ENCODE measurements at regions not wholly inside any gene's neighbourhood (a gene's known extent, or its start where the extent isn't known, plus 50 kb on each side); places are given as distances from the start of the nearest gene placed in this dataset.
"Not testable (repeated sequence)": the region's sequence is repeated elsewhere in the genome, so short reads cannot be mapped to it uniquely, and the experiment has no call there.

- no peak for TF ChIP-seq ZNF462 (CRISPR knock-in tag; IDR thresholded peaks at IDR 0.05)
- TF ChIP-seq POLR2AphosphoS5 (IDR thresholded peaks at IDR 0.05; ENCODE audit: low read depth), result no peak
- TF ChIP-seq REST (IDR thresholded peaks at IDR 0.05; ENCODE audit: unreplicated experiment), result no peak
- TF ChIP-seq CREB1 (CRISPR knock-in tag; IDR thresholded peaks at IDR 0.05; ENCODE audit: low read depth), result no peak
- no peak for TF ChIP-seq STAT1 (IDR thresholded peaks at IDR 0.05; ENCODE audit: unreplicated experiment)
Measured at GRCh38 chr21:28683982-28684752, 308.5 kb downstream of the LTN1 start (continued).

GRCh38 chr21:28682884-28683283 lies 309.8 kb downstream of the LTN1 start:
- H3K27me3 ChIP-seq (ENCODE audit: insufficient read depth); H3K27ac Mint-ChIP-seq; H3K36me3 Mint-ChIP-seq (ENCODE audit: low read depth); H3K4me1 ChIP-seq (ENCODE audit: insufficient read depth); H4K20me1 ChIP-seq (replicated peaks; ENCODE audit: insufficient read depth); H3K4me2 ChIP-seq; H3K9me2 ChIP-seq (ENCODE audit: insufficient read depth); DNase-seq (ENCODE audit: low spot score); H3K36me3 ChIP-seq (ENCODE audit: insufficient read depth); ATAC-seq; H3K4me1 Mint-ChIP-seq; H3K27me3 Mint-ChIP-seq (ENCODE audit: insufficient read depth, low read depth, poor library complexity); H3F3A ChIP-seq (replicated peaks; ENCODE audit: low read depth); H3K4me3 ChIP-seq; H3K27ac ChIP-seq (ENCODE audit: low read depth); H3K9me3 Mint-ChIP-seq; H3K79me2 ChIP-seq (replicated peaks; ENCODE audit: insufficient read depth); H3K4me3 Mint-ChIP-seq; H2AFZ ChIP-seq: not testable (repeated sequence)

GRCh38 chr21:28677096-28677495 lies 315.6 kb downstream of the LTN1 start:
- not testable (repeated sequence) for H3K4me3 ChIP-seq; H3K27ac ChIP-seq (ENCODE audit: low read depth); H3K4me3 Mint-ChIP-seq; ATAC-seq; H3K79me2 ChIP-seq (replicated peaks; ENCODE audit: insufficient read depth); H3K36me3 ChIP-seq (ENCODE audit: insufficient read depth); H3K4me1 ChIP-seq (ENCODE audit: insufficient read depth); H3K9me2 ChIP-seq (ENCODE audit: insufficient read depth); H3K27me3 ChIP-seq (ENCODE audit: insufficient read depth); H2AFZ ChIP-seq; H4K20me1 ChIP-seq (replicated peaks; ENCODE audit: insufficient read depth); H3F3A ChIP-seq (replicated peaks; ENCODE audit: low read depth); H3K27ac Mint-ChIP-seq; DNase-seq (ENCODE audit: low spot score); H3K27me3 Mint-ChIP-seq (ENCODE audit: insufficient read depth, low read depth, poor library complexity); H3K4me1 Mint-ChIP-seq; H3K36me3 Mint-ChIP-seq (ENCODE audit: low read depth); H3K4me2 ChIP-seq
- H3K9me3 Mint-ChIP-seq, result peaks cover 12% of the 10 kb centered on the region

Measured in GM23338 (cell line).